K562 (cell line): ENCODE measurements at regions not wholly inside any gene's neighbourhood (a gene's known extent, or its start where the extent isn't known, plus 50 kb on each side); places are given as distances from the start of the nearest gene placed in this dataset.
A peak's percentile ranks its signal among the peaks of the same experiment; 100 is the strongest.

Experiments used
- ATAC-seq: fragments of 200-7000 bp; cut with Tn5 transposase; 3 replicates; pipeline ENCODE4 v1.9.1; 2020; ENCODE audit warnings: moderate library complexity
- BruUV-seq: library from RNA; stranded (reverse); fragments of 400-500 nt; replicated peaks from 2 replicates; lab custom pipeline; 2021; lab: Mats Ljungman, UMichigan
- CTCF ChIA-PET: fragments of 300-600 bp; formaldehyde crosslinking; extraction: SDS; loops from one replicate; lab custom pipeline; 2021; ENCODE audit warnings: low intra/inter-chr PET ratio; lab: Yijun Ruan, JAX
- POLR2A ChIA-PET: fragments of 300-600, 350-650 bp; sonication (Branson Sonifier 250); formaldehyde crosslinking; extraction: SDS; loops from one replicate; lab custom pipeline; 2021; ENCODE audit warnings: antibody characterized with exemption, inconsistent platforms; lab: Yijun Ruan, JAX
- DNase-seq, 4 experiments: peaks; one replicate each; pipeline versions ENCODE4 v3.0.0 to v3.0.0-alpha.2; 2011 to 2018; ENCODE audit warnings: low spot score in 3 of 4, mixed read lengths in 3 of 4; ENCODE audit errors: extremely low read depth in 1 of 4
- FAIRE-seq: peaks from 2 replicates; lab custom pipeline; 2011; peaks lifted over from hg19 to GRCh38; lab: Jason Lieb, UNC
- H2AFZ ChIP-seq: 2 replicates; pipeline ENCODE4 v1.6.0; 2011; ENCODE audit warnings: low read depth, low read length, control low read depth, inconsistent platforms
- H3K27ac ChIP-seq: fragments of 200-600 bp; 3 replicates; pipeline ENCODE4 v1.8.0; 2011; ENCODE audit warnings: low read depth, mild to moderate bottlenecking, control low read depth, inconsistent platforms, low read length, moderate library complexity, mixed read lengths; ENCODE audit errors: extremely low read depth
- H3K27me3 ChIP-seq, 2 experiments: fragments of 300-600 bp in 1 of 2; 2 replicates in 1 of 2; 3 replicates in 1 of 2; pipeline versions ENCODE4 v1.6.0 to v1.8.0; 2011; ENCODE audit warnings: inconsistent platforms in 2 of 2, low read length in 2 of 2, mild to moderate bottlenecking in 1 of 2, mixed read lengths in 1 of 2, moderate library complexity in 1 of 2; ENCODE audit not compliant: control insufficient read depth in 2 of 2, insufficient read depth in 2 of 2
- H3K36me3 ChIP-seq: fragments of 300-600 bp; 3 replicates; pipeline ENCODE4 v1.8.0; 2011; ENCODE audit warnings: mild to moderate bottlenecking, low read length, inconsistent platforms; ENCODE audit not compliant: control insufficient read depth, insufficient read depth
- H3K4me1 ChIP-seq, 2 experiments: fragments of 200-600 bp in 1 of 2; replicated peaks in 1 of 2; 2 replicates in 1 of 2; 3 replicates in 1 of 2; pipeline versions ENCODE4 v1.5.1 to v1.8.0; 2011; ENCODE audit warnings: inconsistent platforms in 2 of 2, low read length in 2 of 2, mild to moderate bottlenecking in 1 of 2, mixed read lengths in 1 of 2, moderate library complexity in 1 of 2; ENCODE audit not compliant: control insufficient read depth in 2 of 2, insufficient read depth in 2 of 2
- H3K4me2 ChIP-seq: 2 replicates; pipeline ENCODE4 v1.6.1; 2011; ENCODE audit warnings: low read length, control low read depth, inconsistent platforms, mixed read lengths; ENCODE audit not compliant: insufficient read depth
- H3K4me3 ChIP-seq: fragments of 200-600 bp; sonication (generic), shearing (Covaris generic); 2 replicates; pipeline ENCODE4 v1.5.1; 2016; ENCODE audit warnings: control low read depth, inconsistent platforms
- H3K79me2 ChIP-seq: fragments of 200-600 bp; 3 replicates; pipeline ENCODE4 v1.8.0; 2011; ENCODE audit warnings: low read length, inconsistent platforms; ENCODE audit not compliant: control insufficient read depth, insufficient read depth
- H3K9ac ChIP-seq, 2 experiments: 2 replicates each; pipeline versions ENCODE4 v1.6.0 to v1.6.1; 2011; ENCODE audit warnings: low read depth in 2 of 2, low read length in 2 of 2, control low read depth in 1 of 2, inconsistent platforms in 1 of 2, mild to moderate bottlenecking in 1 of 2, mixed read lengths in 1 of 2; ENCODE audit not compliant: insufficient read depth in 1 of 2
- H3K9me1 ChIP-seq: one replicate; pipeline ENCODE4 v1.6.0; 2011; ENCODE audit warnings: inconsistent platforms, mild to moderate bottlenecking, low read length, moderate library complexity; ENCODE audit not compliant: control insufficient read depth, insufficient read depth
- H3K9me3 ChIP-seq: replicated peaks from 2 replicates; pipeline ENCODE4 v1.5.1; 2011; ENCODE audit warnings: low read depth, low read length, inconsistent platforms; ENCODE audit not compliant: control insufficient read depth, insufficient read depth
- H4K20me1 ChIP-seq: replicated peaks from 2 replicates; pipeline ENCODE4 v1.6.1; 2011; ENCODE audit warnings: low read length, inconsistent platforms, mixed read lengths; ENCODE audit not compliant: control insufficient read depth, insufficient read depth
- NFE2L1 ChIP-seq: fragments of 450-650 bp; IDR thresholded peaks from 2 replicates; pipeline ENCODE4 v1.6.1; 2016; ENCODE audit warnings: missing genetic modification characterization, low read depth, mild to moderate bottlenecking, missing compliant biosample characterization, moderate library complexity, borderline replicate concordance
- WGBS: fragments of 100-300 bp; shearing (Covaris generic); methylation state at CpG from one replicate; pipeline ENCODE4 v1.1.6; 2016; ENCODE audit warnings: low coverage, mixed read lengths; ENCODE audit not compliant: insufficient coverage; ENCODE audit errors: missing lambda C conversion rate; 5-methylcytosine and 5-hydroxymethylcytosine counted together
- in situ Hi-C: fragments of 300-500 bp; cut with MboI; formaldehyde crosslinking; loops from 4 replicates; pipeline ENCODE4 v1.15.0; 2018; ENCODE audit warnings: inconsistent platforms, mixed read lengths
- intact Hi-C: fragments of 100-400 bp; cut with micrococcal nuclease; formaldehyde crosslinking; loops from 2 replicates; pipeline ENCODE4 v1.14.2; 2022
- TF ChIP-seq, protein P1 (sequence below): sonication (generic); formaldehyde crosslinking; IDR thresholded peaks from 2 replicates; pipeline ENCODE4 v1.8.1; 2023; ENCODE audit warnings: missing genetic modification reagents, mild to moderate bottlenecking, borderline replicate concordance

DNA sequence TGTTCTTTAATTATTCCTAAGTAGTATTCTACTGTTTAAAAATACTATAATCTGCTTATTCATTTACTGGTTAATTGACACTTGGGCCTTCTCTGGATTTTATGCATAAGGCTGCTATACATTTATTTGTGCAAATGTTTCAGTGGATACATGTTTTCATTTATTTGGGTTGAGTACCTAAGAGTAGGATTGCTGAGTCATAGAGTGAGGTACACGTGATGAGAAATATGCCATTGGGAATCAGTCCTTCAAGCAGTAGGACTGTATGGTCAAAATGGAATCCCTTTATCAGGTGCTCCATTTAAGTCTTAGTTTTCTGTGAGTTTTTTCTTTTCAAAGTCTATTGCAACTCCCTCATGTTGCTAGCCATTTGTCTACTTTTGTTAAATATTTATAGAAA is 275.2 kb upstream of the SORL1-AS1 start:
- Histone ChIP-seq H3K4me3 (no peak overlapping the region), H3K27me3 (no peaks in the 10 kb centered on the region), H3K36me3 (no peaks in the 10 kb centered on the region), H3K9ac (no peak overlapping the region), H3K9me1 (no peaks in the 10 kb centered on the region), H3K9me3 (no peaks in the 10 kb centered on the region), H3K4me1 (no peaks in the 10 kb centered on the region), H3K79me2 (no peaks in the 10 kb centered on the region), H4K20me1 (no peaks in the 10 kb centered on the region), H2AFZ (no peak overlapping the region), H3K4me2 (no peak overlapping the region), H3K27ac (no peak overlapping the region)
- TF ChIP-seq, protein P1, sequence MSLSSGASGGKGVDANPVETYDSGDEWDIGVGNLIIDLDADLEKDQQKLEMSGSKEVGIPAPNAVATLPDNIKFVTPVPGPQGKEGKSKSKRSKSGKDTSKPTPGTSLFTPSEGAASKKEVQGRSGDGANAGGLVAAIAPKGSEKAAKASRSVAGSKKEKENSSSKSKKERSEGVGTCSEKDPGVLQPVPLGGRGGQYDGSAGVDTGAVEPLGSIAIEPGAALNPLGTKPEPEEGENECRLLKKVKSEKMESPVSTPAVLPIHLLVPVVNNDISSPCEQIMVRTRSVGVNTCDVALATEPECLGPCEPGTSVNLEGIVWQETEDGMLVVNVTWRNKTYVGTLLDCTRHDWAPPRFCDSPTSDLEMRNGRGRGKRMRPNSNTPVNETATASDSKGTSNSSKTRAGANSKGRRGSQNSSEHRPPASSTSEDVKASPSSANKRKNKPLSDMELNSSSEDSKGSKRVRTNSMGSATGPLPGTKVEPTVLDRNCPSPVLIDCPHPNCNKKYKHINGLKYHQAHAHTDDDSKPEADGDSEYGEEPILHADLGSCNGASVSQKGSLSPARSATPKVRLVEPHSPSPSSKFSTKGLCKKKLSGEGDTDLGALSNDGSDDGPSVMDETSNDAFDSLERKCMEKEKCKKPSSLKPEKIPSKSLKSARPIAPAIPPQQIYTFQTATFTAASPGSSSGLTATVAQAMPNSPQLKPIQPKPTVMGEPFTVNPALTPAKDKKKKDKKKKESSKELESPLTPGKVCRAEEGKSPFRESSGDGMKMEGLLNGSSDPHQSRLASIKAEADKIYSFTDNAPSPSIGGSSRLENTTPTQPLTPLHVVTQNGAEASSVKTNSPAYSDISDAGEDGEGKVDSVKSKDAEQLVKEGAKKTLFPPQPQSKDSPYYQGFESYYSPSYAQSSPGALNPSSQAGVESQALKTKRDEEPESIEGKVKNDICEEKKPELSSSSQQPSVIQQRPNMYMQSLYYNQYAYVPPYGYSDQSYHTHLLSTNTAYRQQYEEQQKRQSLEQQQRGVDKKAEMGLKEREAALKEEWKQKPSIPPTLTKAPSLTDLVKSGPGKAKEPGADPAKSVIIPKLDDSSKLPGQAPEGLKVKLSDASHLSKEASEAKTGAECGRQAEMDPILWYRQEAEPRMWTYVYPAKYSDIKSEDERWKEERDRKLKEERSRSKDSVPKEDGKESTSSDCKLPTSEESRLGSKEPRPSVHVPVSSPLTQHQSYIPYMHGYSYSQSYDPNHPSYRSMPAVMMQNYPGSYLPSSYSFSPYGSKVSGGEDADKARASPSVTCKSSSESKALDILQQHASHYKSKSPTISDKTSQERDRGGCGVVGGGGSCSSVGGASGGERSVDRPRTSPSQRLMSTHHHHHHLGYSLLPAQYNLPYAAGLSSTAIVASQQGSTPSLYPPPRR (CRISPR knock-in tag) = no peak
- 0 out of 2 replicates have a peak, but pooled peaks have one; percentile 11 for TF ChIP-seq NFE2L1 (tag)
- POLR2A ChIA-PET = no interaction called here
- intact Hi-C loops = no loop called here
- in situ Hi-C loops = no loop called here
- ATAC-seq (no peak), DNase-seq (no peak), FAIRE-seq (no peak)
- BruUV-seq = no TSS peak
- 0% methylated on average over 1 of the region's 1 CpG for WGBS
- CTCF ChIA-PET = no interaction called here
